ENCODE measurements at regions not wholly inside any gene's neighbourhood (a gene's known extent, or its start where the extent isn't known, plus 50 kb on each side); places are given as distances from the start of the nearest gene placed in this dataset.

DNA sequence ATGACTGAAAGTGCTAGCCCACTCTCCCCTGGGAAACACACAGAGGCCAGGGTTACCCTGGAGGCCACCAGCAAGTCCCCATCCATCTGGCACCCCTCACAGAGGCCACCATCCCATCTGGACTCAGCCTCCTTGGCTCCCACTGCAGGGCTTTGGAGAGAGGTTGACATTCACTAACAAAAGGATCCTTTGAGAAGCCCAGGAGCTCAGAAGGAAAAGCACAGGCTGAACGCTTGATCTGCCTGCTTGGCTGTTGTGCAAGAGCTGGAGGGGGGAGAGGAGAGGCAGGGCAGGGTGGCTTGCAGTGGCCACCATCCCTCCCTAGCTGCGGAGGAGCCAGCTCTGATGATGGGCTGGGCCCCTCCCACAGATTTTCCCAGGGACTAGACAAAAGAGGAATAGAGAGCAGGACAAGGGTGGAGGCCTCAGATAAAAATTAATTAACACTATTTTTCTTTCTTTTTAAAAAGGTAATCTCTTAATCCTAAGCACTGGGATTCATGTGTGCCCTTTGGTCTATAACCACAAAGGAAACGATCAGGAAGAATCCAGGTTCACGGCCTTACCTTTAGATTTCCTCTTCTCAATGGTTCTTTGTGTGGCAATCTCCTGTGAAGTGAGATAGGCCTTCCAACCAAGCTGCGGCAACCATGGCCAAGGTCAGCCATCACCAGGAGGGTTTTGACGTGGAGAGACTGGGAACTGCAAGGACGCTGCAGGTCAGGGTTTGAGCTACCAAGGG is 154.7 kb downstream of the BARX2 start:
- intact Hi-C loops (cut with micrococcal nuclease), result no loop called here
- H3K9me3 Mint-ChIP-seq (ENCODE audit: unreplicated experiment), result peaks cover 6% of the 10 kb centered on the region
- no peak for DNase-seq (ENCODE audit: unreplicated experiment)
- H3K4me1 Mint-ChIP-seq (ENCODE audit: insufficient read depth, unreplicated experiment), result no peaks in the 10 kb centered on the region
- TF ChIP-seq, protein P1, sequence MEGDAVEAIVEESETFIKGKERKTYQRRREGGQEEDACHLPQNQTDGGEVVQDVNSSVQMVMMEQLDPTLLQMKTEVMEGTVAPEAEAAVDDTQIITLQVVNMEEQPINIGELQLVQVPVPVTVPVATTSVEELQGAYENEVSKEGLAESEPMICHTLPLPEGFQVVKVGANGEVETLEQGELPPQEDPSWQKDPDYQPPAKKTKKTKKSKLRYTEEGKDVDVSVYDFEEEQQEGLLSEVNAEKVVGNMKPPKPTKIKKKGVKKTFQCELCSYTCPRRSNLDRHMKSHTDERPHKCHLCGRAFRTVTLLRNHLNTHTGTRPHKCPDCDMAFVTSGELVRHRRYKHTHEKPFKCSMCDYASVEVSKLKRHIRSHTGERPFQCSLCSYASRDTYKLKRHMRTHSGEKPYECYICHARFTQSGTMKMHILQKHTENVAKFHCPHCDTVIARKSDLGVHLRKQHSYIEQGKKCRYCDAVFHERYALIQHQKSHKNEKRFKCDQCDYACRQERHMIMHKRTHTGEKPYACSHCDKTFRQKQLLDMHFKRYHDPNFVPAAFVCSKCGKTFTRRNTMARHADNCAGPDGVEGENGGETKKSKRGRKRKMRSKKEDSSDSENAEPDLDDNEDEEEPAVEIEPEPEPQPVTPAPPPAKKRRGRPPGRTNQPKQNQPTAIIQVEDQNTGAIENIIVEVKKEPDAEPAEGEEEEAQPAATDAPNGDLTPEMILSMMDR (IDR thresholded peaks at IDR 0.05; ENCODE audit: unreplicated experiment), result no peak
- no TSS peak for BruUV-seq (replicated peaks)
- H3K36me3 Mint-ChIP-seq (ENCODE audit: insufficient read depth, unreplicated experiment), result no peaks in the 10 kb centered on the region
- no peak overlapping the region for H3K4me3 Mint-ChIP-seq (ENCODE audit: unreplicated experiment)
- CTCF ChIA-PET, result interaction anchor here (0.6 to 0.7 kb wide), 2 partner anchors 15 to 141 kb away, joined by 3 to 4 read pairs; no protein-coding TSS in a partner anchor
- H3K27me3 Mint-ChIP-seq (ENCODE audit: insufficient read depth, unreplicated experiment), result peaks cover 17% of the 10 kb centered on the region
- H3K27ac Mint-ChIP-seq (ENCODE audit: low read depth, unreplicated experiment), result no peak overlapping the region
- POLR2A ChIA-PET, result interaction anchor here (0.5 kb wide), 1 partner anchor 747 kb away, joined by 3 read pairs; no protein-coding TSS in a partner anchor

DNA sequence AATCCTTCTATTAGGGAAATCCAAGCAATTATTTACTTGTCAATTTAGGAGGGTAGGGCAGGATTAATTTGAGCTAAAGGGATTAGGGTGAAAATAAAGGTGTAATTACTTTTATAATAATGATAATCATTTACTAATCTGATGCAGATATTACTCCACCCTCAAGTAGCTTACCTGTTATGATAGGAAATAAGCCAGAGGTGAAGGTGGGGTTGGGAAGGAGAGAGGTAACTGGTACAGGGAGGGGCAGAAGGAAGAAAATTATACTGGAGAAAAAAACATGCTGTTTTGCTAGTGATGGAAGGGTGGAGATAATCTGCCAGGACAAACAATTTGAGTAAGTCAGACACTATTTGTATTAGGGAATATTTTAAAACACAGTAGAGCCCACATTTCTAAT is 157.7 kb downstream of the BARX2 start:
- no peak overlapping the region for H3K4me3 Mint-ChIP-seq (ENCODE audit: unreplicated experiment)
- no peaks in the 10 kb centered on the region for H3K36me3 Mint-ChIP-seq (ENCODE audit: insufficient read depth, unreplicated experiment)
- peaks cover 32% of the 10 kb centered on the region for H3K27me3 Mint-ChIP-seq (ENCODE audit: insufficient read depth, unreplicated experiment)
- ChIA-PET POLR2A (no interaction called here), CTCF (interaction anchor here (2.1 kb wide), 1 partner anchor 15 kb away, joined by 5 read pairs; no protein-coding TSS in a partner anchor)
- no TSS peak for BruUV-seq (replicated peaks)
- H3K4me1 Mint-ChIP-seq (ENCODE audit: insufficient read depth, unreplicated experiment), result no peaks in the 10 kb centered on the region
- TF ChIP-seq, protein P1 (IDR thresholded peaks at IDR 0.05; ENCODE audit: unreplicated experiment), result no peak
- DNase-seq (ENCODE audit: unreplicated experiment), result no peak
- no peak overlapping the region for H3K27ac Mint-ChIP-seq (ENCODE audit: low read depth, unreplicated experiment)
- peaks cover 30% of the 10 kb centered on the region for H3K9me3 Mint-ChIP-seq (ENCODE audit: unreplicated experiment)
- intact Hi-C loops (cut with micrococcal nuclease), result no loop called here

DNA sequence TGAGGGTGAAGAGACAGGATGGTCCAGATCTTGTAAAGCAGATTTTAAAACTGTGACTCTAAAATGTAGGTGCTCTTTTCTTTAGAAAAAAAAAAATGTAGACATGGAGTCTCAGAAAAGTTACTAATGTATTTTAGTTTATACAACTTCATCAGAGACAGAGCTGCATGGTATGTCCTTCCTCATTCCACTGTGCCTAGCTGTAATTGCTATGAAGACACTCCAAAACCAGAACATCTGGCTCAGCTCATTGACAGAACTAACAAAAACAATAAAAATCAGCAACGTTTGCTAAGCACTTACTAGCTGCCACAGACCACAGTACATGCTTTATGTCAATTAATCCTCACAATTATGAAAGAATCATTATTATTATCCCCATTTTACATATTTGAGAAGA is 160.7 kb downstream of the BARX2 start:
- Mint-ChIP-seq H3K27me3 (ENCODE audit: insufficient read depth, unreplicated experiment) (peaks cover 32% of the 10 kb centered on the region), H3K4me3 (ENCODE audit: unreplicated experiment) (no peak overlapping the region), H3K9me3 (ENCODE audit: unreplicated experiment) (peaks cover 30% of the 10 kb centered on the region), H3K27ac (ENCODE audit: low read depth, unreplicated experiment) (no peak overlapping the region), H3K36me3 (ENCODE audit: insufficient read depth, unreplicated experiment) (no peaks in the 10 kb centered on the region), H3K4me1 (ENCODE audit: insufficient read depth, unreplicated experiment) (no peaks in the 10 kb centered on the region)
- TF ChIP-seq, protein P1 (IDR thresholded peaks at IDR 0.05; ENCODE audit: unreplicated experiment), result no peak
- ChIA-PET POLR2A (interaction anchor here (0.6 kb wide), 1 partner anchor 15 kb away, joined by 3 read pairs; no protein-coding TSS in a partner anchor), CTCF (interaction anchor here (0.6 kb wide), 1 partner anchor 899 kb away, joined by 3 read pairs; no protein-coding TSS in a partner anchor)
- no TSS peak for BruUV-seq (replicated peaks)
- intact Hi-C loops (cut with micrococcal nuclease), result no loop called here
- no peak for DNase-seq (ENCODE audit: unreplicated experiment)

DNA sequence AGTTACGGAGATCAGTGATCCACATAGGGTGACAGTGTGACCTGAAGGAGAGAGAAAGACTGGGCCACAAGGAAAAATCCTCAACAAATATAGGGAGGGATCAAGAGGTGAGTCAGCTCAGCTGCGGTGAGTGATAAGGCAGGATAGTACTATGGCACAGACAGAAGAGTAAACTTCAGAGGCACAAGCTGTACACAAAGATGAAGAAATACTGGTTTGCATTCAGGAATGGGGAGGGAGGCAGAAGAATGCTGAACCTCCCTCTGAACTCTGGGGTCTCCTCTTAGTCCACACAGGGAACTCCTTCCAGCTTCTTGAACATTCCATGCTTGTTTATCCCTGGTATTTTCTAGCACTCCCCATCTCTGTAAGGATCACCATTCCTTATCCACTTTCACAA is 162.7 kb downstream of the BARX2 start:
- CTCF ChIA-PET, result interaction anchor here (1.1 kb wide), 1 partner anchor 58 kb away, joined by 3 read pairs; no protein-coding TSS in a partner anchor
- TF ChIP-seq, protein P1 (IDR thresholded peaks at IDR 0.05; ENCODE audit: unreplicated experiment), result no peak
- Mint-ChIP-seq H3K9me3 (ENCODE audit: unreplicated experiment) (peaks cover 30% of the 10 kb centered on the region), H3K4me1 (ENCODE audit: insufficient read depth, unreplicated experiment) (no peaks in the 10 kb centered on the region), H3K27ac (ENCODE audit: low read depth, unreplicated experiment) (no peak overlapping the region), H3K36me3 (ENCODE audit: insufficient read depth, unreplicated experiment) (no peaks in the 10 kb centered on the region), H3K27me3 (ENCODE audit: insufficient read depth, unreplicated experiment) (peaks cover 20% of the 10 kb centered on the region), H3K4me3 (ENCODE audit: unreplicated experiment) (no peak overlapping the region)
- POLR2A ChIA-PET, result interaction anchor here (0.6 to 1.1 kb wide), 2 partner anchors 15 to 19 kb away, joined by 3 read pairs; no protein-coding TSS in a partner anchor
- no peak for DNase-seq (ENCODE audit: unreplicated experiment)
- no TSS peak for BruUV-seq (replicated peaks)
- intact Hi-C loops (cut with micrococcal nuclease), result no loop called here

Measured in MCF 10A (cell line).